SK-N-SH (cell line): ENCODE measurements at regions not wholly inside any gene's neighbourhood (a gene's known extent, or its start where the extent isn't known, plus 50 kb on each side); places are given as distances from the start of the nearest gene placed in this dataset.

Experiments
- CTCF ChIA-PET: fragments of 300-600, 350-600 bp; formaldehyde crosslinking; extraction: SDS; loops from one replicate; lab custom pipeline; 2021; lab: Yijun Ruan, JAX
- POLR2A ChIA-PET: fragments of 350-600 bp; sonication (Branson Sonifier 250); formaldehyde crosslinking; extraction: SDS; loops from one replicate; lab custom pipeline; 2020; ENCODE audit warnings: antibody characterized with exemption, inconsistent platforms; lab: Yijun Ruan, JAX
- DNase-seq: peaks from one replicate; pipeline ENCODE4 v3.0.0; 2012
- H2AFZ ChIP-seq: fragments of 200-600 bp; sonication (generic); 2 replicates; pipeline ENCODE4 v1.8.1; 2016; ENCODE audit warnings: antibody characterized with exemption, mild to moderate bottlenecking, low read depth
- H3F3A ChIP-seq: fragments of 200-600 bp; sonication (generic); replicated peaks from 2 replicates; pipeline ENCODE3; 2016; ENCODE audit warnings: antibody characterized with exemption, mild to moderate bottlenecking; ENCODE audit not compliant: insufficient read depth
- H3K27ac ChIP-seq, 2 experiments: fragments of 200-500 bp in 1 of 2; fragments of 200-600 bp in 1 of 2; sonication (Bioruptor generic) in 1 of 2; sonication (generic), shearing (Covaris generic) in 1 of 2; 2 replicates each; pipeline versions ENCODE4 v1.5.1 to v1.6.1; 2014 to 2016; ENCODE audit warnings: low read depth in 2 of 2, inconsistent platforms in 1 of 2, low read length in 1 of 2, mild to moderate bottlenecking in 1 of 2, mixed read lengths in 1 of 2
- H3K27me3 ChIP-seq: fragments of 200-600 bp; sonication (generic), shearing (Covaris generic); 2 replicates; pipeline ENCODE4 v1.6.1; 2016; ENCODE audit warnings: mixed run types; ENCODE audit not compliant: insufficient read depth
- H3K36me3 ChIP-seq, 2 experiments: fragments of 200-500 bp in 1 of 2; fragments of 200-600 bp in 1 of 2; sonication (Bioruptor generic) in 1 of 2; sonication (generic) in 1 of 2; replicated peaks in 1 of 2; 2 replicates each; pipeline versions ENCODE3 to v1.5.1; 2014 to 2016; ENCODE audit warnings: low read length in 1 of 2, mild to moderate bottlenecking in 1 of 2; ENCODE audit not compliant: insufficient read depth in 2 of 2, control insufficient read depth in 1 of 2
- H3K4me1 ChIP-seq, 2 experiments: fragments of 200-500 bp in 1 of 2; fragments of 200-600 bp in 1 of 2; sonication (Bioruptor generic) in 1 of 2; sonication (generic), shearing (Covaris generic) in 1 of 2; 2 replicates each; pipeline versions ENCODE4 v1.5.1 to v1.6.1; 2014 to 2016; ENCODE audit warnings: low read depth in 1 of 2, low read length in 1 of 2, mixed run types in 1 of 2; ENCODE audit not compliant: insufficient read depth in 2 of 2, control insufficient read depth in 1 of 2
- H3K4me2 ChIP-seq: fragments of 200-600 bp; sonication (generic), shearing (Covaris generic); 2 replicates; pipeline ENCODE4 v1.6.1; 2017; ENCODE audit warnings: mixed run types
- H3K4me3 ChIP-seq, 2 experiments: fragments of 200-500 bp in 1 of 2; fragments of 200-600 bp in 1 of 2; sonication (Bioruptor generic) in 1 of 2; sonication (generic), shearing (Covaris generic) in 1 of 2; 2 replicates each; pipeline versions ENCODE4 v1.5.1 to v1.8.1; 2014 to 2016; ENCODE audit warnings: low read depth in 2 of 2, inconsistent platforms in 1 of 2, low read length in 1 of 2, mild to moderate bottlenecking in 1 of 2, mixed read lengths in 1 of 2, moderate library complexity in 1 of 2
- H3K79me2 ChIP-seq: fragments of 200-600 bp; sonication (generic); 2 replicates; pipeline ENCODE4 v1.8.1; 2017; ENCODE audit warnings: mild to moderate bottlenecking; ENCODE audit not compliant: insufficient read depth
- H3K9ac ChIP-seq: fragments of 200-600 bp; sonication (generic); 2 replicates; pipeline ENCODE4 v1.6.1; 2017; ENCODE audit warnings: mixed run types
- H3K9me2 ChIP-seq: fragments of 200-600 bp; sonication (generic); 2 replicates; pipeline ENCODE4 v1.6.1; 2017; ENCODE audit warnings: mixed run types
- H3K9me3 ChIP-seq: fragments of 200-600 bp; sonication (generic); 2 replicates; pipeline ENCODE4 v1.6.1; 2017; ENCODE audit warnings: mixed run types, mild to moderate bottlenecking, moderate library complexity
- H4K20me1 ChIP-seq: fragments of 200-600 bp; sonication (generic); 2 replicates; pipeline ENCODE4 v1.6.1; 2017; ENCODE audit warnings: mild to moderate bottlenecking, mixed run types; ENCODE audit not compliant: insufficient read depth
- FOXJ3 ChIP-seq: sonication (generic); formaldehyde crosslinking; IDR thresholded peaks from 2 replicates; pipeline ENCODE4 v1.5.1; 2020; ENCODE audit warnings: mild to moderate bottlenecking, missing genetic modification reagents
- FOXM1 ChIP-seq: IDR thresholded peaks from 2 replicates; pipeline ENCODE4 v1.4.0; 2012; ENCODE audit warnings: low read depth, mild to moderate bottlenecking
- MXI1 ChIP-seq: IDR thresholded peaks from 2 replicates; pipeline ENCODE4 v1.6.1; 2012; ENCODE audit warnings: mild to moderate bottlenecking, low read depth, low read length, improper control_type of control experiment
- NFIC ChIP-seq: IDR thresholded peaks from 2 replicates; pipeline ENCODE4 v1.4.0; 2012; ENCODE audit warnings: borderline replicate concordance
- NRF1 ChIP-seq: IDR thresholded peaks from 2 replicates; pipeline ENCODE4 v1.6.1; 2012; ENCODE audit warnings: low read depth, mild to moderate bottlenecking, low read length
- POLR2AphosphoS5 ChIP-seq: IDR thresholded peaks from 2 replicates; pipeline ENCODE4 v1.6.1; 2012; ENCODE audit warnings: low read depth, low read length
- RXRA ChIP-seq: IDR thresholded peaks from 2 replicates; pipeline ENCODE4 v1.4.0; 2012; ENCODE audit warnings: low read depth, mild to moderate bottlenecking, borderline replicate concordance
- SIN3A ChIP-seq: IDR thresholded peaks from 2 replicates; pipeline ENCODE4 v1.6.1; 2012; ENCODE audit warnings: low read depth, mild to moderate bottlenecking, low read length, moderate library complexity, borderline replicate concordance
- TCF12 ChIP-seq: IDR thresholded peaks from 2 replicates; pipeline ENCODE4 v1.4.0; 2012
- WGBS: methylation state at CpG from one replicate; pipeline ENCODE4 v1.1.6; 2017; ENCODE audit warnings: low lambda C conversion rate; 5-methylcytosine and 5-hydroxymethylcytosine counted together
- TF ChIP-seq, protein P1 (sequence below): IDR thresholded peaks from 2 replicates; pipeline ENCODE4; 2012
- TF ChIP-seq, protein P2 (sequence below): fragments of 200-600 bp; sonication (generic); IDR thresholded peaks from 2 replicates; pipeline ENCODE4 v1.6.1; 2017; ENCODE audit warnings: antibody characterized with exemption, mild to moderate bottlenecking, moderate library complexity
- TF ChIP-seq, protein P3 (sequence below): fragments of 150-350 bp; IDR thresholded peaks from 2 replicates; pipeline ENCODE4 v1.6.1; 2017; ENCODE audit warnings: antibody characterized with exemption, low read length, low read depth, borderline replicate concordance
- TF ChIP-seq, protein P4 (sequence below): IDR thresholded peaks from 2 replicates; pipeline ENCODE4 v1.6.1; 2012; ENCODE audit warnings: mild to moderate bottlenecking, low read depth, low read length, moderate library complexity
- TF ChIP-seq, protein P5 (sequence below): IDR thresholded peaks from 2 replicates; pipeline ENCODE4 v1.4.0; 2012; ENCODE audit warnings: low read depth
- TF ChIP-seq, protein P6 (sequence below): IDR thresholded peaks from 2 replicates; pipeline ENCODE4 v1.4.0; 2012; ENCODE audit warnings: low read depth, borderline replicate concordance

DNA sequence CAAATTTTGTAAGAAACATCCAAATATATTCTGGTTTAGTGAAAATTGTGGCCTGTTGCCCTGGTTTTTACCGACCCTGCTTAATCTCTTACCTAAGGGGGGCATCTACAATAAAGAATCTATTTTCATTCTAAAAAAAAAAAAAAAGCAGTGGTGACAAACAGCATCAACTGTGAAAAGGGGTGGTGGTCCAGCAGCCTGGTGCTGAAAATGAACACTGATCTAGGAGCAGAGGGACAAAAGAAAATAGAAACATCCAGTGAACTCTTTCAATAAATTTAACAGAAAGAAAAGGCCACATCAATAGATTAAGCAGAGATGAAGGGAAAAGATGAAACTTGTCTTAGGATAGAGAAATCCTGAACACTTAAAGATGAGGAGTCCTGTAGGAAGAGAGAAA is 348.7 kb upstream of the GRAMD2B start:
- Histone ChIP-seq H3K4me1 (no peaks in the 10 kb centered on the region), H3K27ac (no peak overlapping the region), H4K20me1 (no peaks in the 10 kb centered on the region), H3K9me2 (0 out of 2 replicates have a peak, but pooled peaks cover 2% of the 10 kb centered on the region), H2AFZ (no peak overlapping the region), H3K4me3 (no peak overlapping the region), H3K27me3 (no peaks in the 10 kb centered on the region), H3K9me3 (no peaks in the 10 kb centered on the region), H3K36me3 (no peaks in the 10 kb centered on the region), H3K79me2 (no peaks in the 10 kb centered on the region), H3K9ac (no peak overlapping the region), H3K4me2 (no peak overlapping the region), H3F3A (no peaks in the 10 kb centered on the region)
- 39% methylated on average over 1 of the region's 1 CpG for WGBS
- ChIA-PET POLR2A (no interaction called here), CTCF (no interaction called here)
- no peak for TF ChIP-seq FOXJ3
- TF ChIP-seq MXI1 = no peak
- DNase-seq = no peak

DNA sequence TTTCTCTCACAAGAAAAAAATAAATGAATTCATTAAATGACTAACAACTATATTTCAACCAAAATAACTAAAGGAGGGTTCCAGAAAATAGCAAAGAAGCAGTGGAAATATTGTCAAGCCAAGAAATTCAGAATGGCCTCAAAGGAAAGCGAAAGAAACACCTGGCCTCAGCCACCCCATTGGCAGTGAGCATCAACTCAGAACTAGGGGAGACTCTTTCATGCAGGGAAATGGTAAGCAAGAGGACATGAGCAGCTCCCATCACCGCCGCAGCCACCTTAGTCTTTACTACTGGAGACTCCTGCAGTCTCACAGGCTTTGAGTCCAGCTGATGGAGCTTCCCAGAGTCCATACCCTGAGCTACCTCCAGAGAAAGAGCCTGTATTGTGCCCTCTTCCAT is 343.9 kb upstream of the GRAMD2B start:
- peaks cover 8% of the 10 kb centered on the region; the same call in 1 of the 2 replicates for H3K9me3 ChIP-seq
- no peak overlapping the region for H3K9ac ChIP-seq
- H2AFZ ChIP-seq = no peak overlapping the region
- no peak overlapping the region for H3K4me3 ChIP-seq
- H3K27ac ChIP-seq = no peak overlapping the region
- ChIA-PET POLR2A (no interaction called here), CTCF (no interaction called here)
- H3K27me3 ChIP-seq = no peaks in the 10 kb centered on the region
- H3K9me2 ChIP-seq = no peaks in the 10 kb centered on the region
- WGBS = 22% methylated on average over 2 of the region's 3 CpGs
- no peaks in the 10 kb centered on the region for H4K20me1 ChIP-seq
- no peaks in the 10 kb centered on the region for H3K36me3 ChIP-seq
- H3K4me1 ChIP-seq = no peaks in the 10 kb centered on the region
- TF ChIP-seq SIN3A (no peak), FOXM1 (no peak), POLR2AphosphoS5 (no peak), NFIC (no peak), NRF1 (no peak)
- TF ChIP-seq, protein P1, sequence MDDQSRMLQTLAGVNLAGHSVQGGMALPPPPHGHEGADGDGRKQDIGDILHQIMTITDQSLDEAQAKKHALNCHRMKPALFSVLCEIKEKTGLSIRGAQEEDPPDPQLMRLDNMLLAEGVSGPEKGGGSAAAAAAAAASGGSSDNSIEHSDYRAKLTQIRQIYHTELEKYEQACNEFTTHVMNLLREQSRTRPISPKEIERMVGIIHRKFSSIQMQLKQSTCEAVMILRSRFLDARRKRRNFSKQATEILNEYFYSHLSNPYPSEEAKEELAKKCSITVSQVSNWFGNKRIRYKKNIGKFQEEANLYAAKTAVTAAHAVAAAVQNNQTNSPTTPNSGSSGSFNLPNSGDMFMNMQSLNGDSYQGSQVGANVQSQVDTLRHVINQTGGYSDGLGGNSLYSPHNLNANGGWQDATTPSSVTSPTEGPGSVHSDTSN = no peak
- no peak overlapping the region for H3K4me2 ChIP-seq
- H3K79me2 ChIP-seq = no peaks in the 10 kb centered on the region
- DNase-seq = no peak
- H3F3A ChIP-seq = no peaks in the 10 kb centered on the region

DNA sequence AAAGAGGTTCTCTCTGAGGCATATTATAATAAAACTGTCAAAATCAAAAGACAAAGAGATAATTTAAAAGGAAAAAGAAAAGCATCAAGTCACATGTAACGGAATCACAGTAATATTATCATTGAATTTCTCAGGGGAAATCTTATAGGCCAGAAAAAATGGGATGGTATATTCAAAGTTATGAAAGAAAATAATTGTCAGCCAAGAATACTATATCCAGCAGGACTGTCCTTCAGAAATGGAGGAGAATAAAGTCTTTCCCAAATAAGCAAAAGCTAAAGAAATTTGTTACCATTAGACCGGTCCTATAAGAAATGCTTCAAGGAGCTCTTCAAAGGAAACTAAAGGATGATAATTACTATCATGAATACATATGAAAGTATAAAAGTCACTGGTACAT is 342.0 kb upstream of the GRAMD2B start:
- no peak for DNase-seq
- ChIA-PET POLR2A (no interaction called here), CTCF (interaction anchor here (0.6 kb wide), 1 partner anchor 19 kb away, joined by 3 read pairs; no protein-coding TSS in a partner anchor)
- TF ChIP-seq, protein P2, sequence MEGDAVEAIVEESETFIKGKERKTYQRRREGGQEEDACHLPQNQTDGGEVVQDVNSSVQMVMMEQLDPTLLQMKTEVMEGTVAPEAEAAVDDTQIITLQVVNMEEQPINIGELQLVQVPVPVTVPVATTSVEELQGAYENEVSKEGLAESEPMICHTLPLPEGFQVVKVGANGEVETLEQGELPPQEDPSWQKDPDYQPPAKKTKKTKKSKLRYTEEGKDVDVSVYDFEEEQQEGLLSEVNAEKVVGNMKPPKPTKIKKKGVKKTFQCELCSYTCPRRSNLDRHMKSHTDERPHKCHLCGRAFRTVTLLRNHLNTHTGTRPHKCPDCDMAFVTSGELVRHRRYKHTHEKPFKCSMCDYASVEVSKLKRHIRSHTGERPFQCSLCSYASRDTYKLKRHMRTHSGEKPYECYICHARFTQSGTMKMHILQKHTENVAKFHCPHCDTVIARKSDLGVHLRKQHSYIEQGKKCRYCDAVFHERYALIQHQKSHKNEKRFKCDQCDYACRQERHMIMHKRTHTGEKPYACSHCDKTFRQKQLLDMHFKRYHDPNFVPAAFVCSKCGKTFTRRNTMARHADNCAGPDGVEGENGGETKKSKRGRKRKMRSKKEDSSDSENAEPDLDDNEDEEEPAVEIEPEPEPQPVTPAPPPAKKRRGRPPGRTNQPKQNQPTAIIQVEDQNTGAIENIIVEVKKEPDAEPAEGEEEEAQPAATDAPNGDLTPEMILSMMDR = no peak
- no peak for TF ChIP-seq TCF12
- TF ChIP-seq, protein P3, sequence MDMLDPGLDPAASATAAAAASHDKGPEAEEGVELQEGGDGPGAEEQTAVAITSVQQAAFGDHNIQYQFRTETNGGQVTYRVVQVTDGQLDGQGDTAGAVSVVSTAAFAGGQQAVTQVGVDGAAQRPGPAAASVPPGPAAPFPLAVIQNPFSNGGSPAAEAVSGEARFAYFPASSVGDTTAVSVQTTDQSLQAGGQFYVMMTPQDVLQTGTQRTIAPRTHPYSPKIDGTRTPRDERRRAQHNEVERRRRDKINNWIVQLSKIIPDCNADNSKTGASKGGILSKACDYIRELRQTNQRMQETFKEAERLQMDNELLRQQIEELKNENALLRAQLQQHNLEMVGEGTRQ = no peak
- TF ChIP-seq, protein P4, sequence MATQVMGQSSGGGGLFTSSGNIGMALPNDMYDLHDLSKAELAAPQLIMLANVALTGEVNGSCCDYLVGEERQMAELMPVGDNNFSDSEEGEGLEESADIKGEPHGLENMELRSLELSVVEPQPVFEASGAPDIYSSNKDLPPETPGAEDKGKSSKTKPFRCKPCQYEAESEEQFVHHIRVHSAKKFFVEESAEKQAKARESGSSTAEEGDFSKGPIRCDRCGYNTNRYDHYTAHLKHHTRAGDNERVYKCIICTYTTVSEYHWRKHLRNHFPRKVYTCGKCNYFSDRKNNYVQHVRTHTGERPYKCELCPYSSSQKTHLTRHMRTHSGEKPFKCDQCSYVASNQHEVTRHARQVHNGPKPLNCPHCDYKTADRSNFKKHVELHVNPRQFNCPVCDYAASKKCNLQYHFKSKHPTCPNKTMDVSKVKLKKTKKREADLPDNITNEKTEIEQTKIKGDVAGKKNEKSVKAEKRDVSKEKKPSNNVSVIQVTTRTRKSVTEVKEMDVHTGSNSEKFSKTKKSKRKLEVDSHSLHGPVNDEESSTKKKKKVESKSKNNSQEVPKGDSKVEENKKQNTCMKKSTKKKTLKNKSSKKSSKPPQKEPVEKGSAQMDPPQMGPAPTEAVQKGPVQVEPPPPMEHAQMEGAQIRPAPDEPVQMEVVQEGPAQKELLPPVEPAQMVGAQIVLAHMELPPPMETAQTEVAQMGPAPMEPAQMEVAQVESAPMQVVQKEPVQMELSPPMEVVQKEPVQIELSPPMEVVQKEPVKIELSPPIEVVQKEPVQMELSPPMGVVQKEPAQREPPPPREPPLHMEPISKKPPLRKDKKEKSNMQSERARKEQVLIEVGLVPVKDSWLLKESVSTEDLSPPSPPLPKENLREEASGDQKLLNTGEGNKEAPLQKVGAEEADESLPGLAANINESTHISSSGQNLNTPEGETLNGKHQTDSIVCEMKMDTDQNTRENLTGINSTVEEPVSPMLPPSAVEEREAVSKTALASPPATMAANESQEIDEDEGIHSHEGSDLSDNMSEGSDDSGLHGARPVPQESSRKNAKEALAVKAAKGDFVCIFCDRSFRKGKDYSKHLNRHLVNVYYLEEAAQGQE = no peak
- TF ChIP-seq, protein P5, sequence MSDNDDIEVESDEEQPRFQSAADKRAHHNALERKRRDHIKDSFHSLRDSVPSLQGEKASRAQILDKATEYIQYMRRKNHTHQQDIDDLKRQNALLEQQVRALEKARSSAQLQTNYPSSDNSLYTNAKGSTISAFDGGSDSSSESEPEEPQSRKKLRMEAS = no peak
- TF ChIP-seq, protein P6, sequence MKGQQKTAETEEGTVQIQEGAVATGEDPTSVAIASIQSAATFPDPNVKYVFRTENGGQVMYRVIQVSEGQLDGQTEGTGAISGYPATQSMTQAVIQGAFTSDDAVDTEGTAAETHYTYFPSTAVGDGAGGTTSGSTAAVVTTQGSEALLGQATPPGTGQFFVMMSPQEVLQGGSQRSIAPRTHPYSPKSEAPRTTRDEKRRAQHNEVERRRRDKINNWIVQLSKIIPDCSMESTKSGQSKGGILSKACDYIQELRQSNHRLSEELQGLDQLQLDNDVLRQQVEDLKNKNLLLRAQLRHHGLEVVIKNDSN = no peak
- no peak for TF ChIP-seq RXRA
- TF ChIP-seq FOXJ3 = no peak

More for the DNA sequence above, 342.0 kb upstream of the GRAMD2B start:
- Histone ChIP-seq H3K79me2 (no peaks in the 10 kb centered on the region), H3K9ac (no peak overlapping the region), H3K27me3 (no peaks in the 10 kb centered on the region), H3K9me2 (no peaks in the 10 kb centered on the region), H3K36me3 (no peaks in the 10 kb centered on the region), H3K27ac (no peak overlapping the region), H3K4me1 (no peaks in the 10 kb centered on the region), H3K4me2 (no peak overlapping the region), H2AFZ (no peak overlapping the region), H3K9me3 (peaks cover 11% of the 10 kb centered on the region; the same call in 1 of the 2 replicates), H3K4me3 (no peak overlapping the region), H3F3A (no peaks in the 10 kb centered on the region), H4K20me1 (no peaks in the 10 kb centered on the region)
- 66% methylated on average over 2 of the region's 2 CpGs for WGBS
